Smooth muscle cell (in vitro differentiated cells): ENCODE measurements at regions not wholly inside any gene's neighbourhood (a gene's known extent, or its start where the extent isn't known, plus 50 kb on each side); places are given as distances from the start of the nearest gene placed in this dataset.
A peak's percentile ranks its signal among the peaks of the same experiment; 100 is the strongest.

Source experiments
- DNase-seq: peaks from one replicate; lab custom pipeline; 2025; ENCODE audit not compliant: unreplicated experiment; lab: John Stamatoyannopoulos, UW
- H2AFZ ChIP-seq: fragments of 200-600 bp; sonication (generic); 2 replicates; pipeline ENCODE4 v1.6.0; 2016; ENCODE audit warnings: antibody characterized with exemption, low read depth, mild to moderate bottlenecking
- H3F3A ChIP-seq: fragments of 200-600 bp; sonication (generic); 2 replicates; pipeline ENCODE4 v1.6.0; 2017; ENCODE audit warnings: antibody characterized with exemption, low read depth
- H3K27ac ChIP-seq: fragments of 200-600 bp; sonication (generic); 2 replicates; pipeline ENCODE4 v1.5.1; 2016; ENCODE audit warnings: low read depth, mild to moderate bottlenecking
- H3K27me3 ChIP-seq: fragments of 200-600 bp; sonication (generic); 2 replicates; pipeline ENCODE4 v1.6.1; 2016; ENCODE audit warnings: low read depth, mild to moderate bottlenecking
- H3K36me3 ChIP-seq: fragments of 200-600 bp; sonication (generic); 2 replicates; pipeline ENCODE4 v1.5.1; 2016; ENCODE audit warnings: low read depth
- H3K4me1 ChIP-seq: fragments of 200-600 bp; sonication (generic); 2 replicates; pipeline ENCODE4 v1.5.1; 2016; ENCODE audit warnings: low read depth
- H3K4me2 ChIP-seq: fragments of 200-600 bp; sonication (generic); 2 replicates; pipeline ENCODE4 v1.6.0; 2016; ENCODE audit warnings: mild to moderate bottlenecking
- H3K4me3 ChIP-seq: fragments of 200-600 bp; sonication (generic); 2 replicates; pipeline ENCODE4 v1.5.1; 2016; ENCODE audit warnings: mild to moderate bottlenecking
- H3K79me2 ChIP-seq: fragments of 200-600 bp; sonication (generic); 2 replicates; pipeline ENCODE4 v1.6.0; 2016; ENCODE audit warnings: low read depth, mild to moderate bottlenecking
- H3K9ac ChIP-seq: fragments of 200-600 bp; sonication (generic); 2 replicates; pipeline ENCODE4 v1.6.0; 2016; ENCODE audit warnings: low read depth
- H3K9me3 ChIP-seq: fragments of 200-600 bp; sonication (generic); replicated peaks from 2 replicates; pipeline ENCODE4 v1.5.1; 2016; ENCODE audit warnings: low read depth
- H4K20me1 ChIP-seq: fragments of 200-600 bp; sonication (generic); 2 replicates; pipeline ENCODE4 v1.6.0; 2016; ENCODE audit warnings: low read depth
- WGBS: methylation state at CpG from one replicate; pipeline ENCODE4 v1.1.7; 2016; ENCODE audit warnings: low lambda C conversion rate; 5-methylcytosine and 5-hydroxymethylcytosine counted together
- TF ChIP-seq, protein P1 (sequence below): fragments of 200-600 bp; sonication (generic); IDR thresholded peaks from 2 replicates; pipeline ENCODE4 v1.5.1; 2017; ENCODE audit warnings: borderline replicate concordance, mild to moderate bottlenecking, antibody characterized with exemption; ENCODE audit not compliant: insufficient read depth, poor library complexity, severe bottlenecking

DNA sequence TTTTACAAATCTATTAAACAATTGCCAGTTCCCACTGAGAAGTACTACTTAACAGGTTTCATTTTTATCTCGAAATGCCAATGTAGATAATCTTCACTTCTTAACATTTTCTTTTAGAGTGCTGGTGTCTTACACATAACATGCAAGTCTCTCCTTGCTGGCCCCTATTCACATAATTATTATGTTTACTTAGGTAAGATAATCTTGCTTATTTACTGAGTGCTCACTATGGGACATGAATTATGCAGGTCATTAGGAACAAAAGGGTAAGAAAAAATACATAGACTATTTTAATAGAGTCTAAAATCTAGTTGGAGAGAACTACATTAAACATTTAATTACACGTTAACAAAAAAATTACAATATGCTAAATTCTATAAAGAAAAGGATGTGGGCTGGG is 328.4 kb downstream of the PRR16 start:
- no peaks in the 10 kb centered on the region for H3K9me3 ChIP-seq
- H3F3A ChIP-seq: no peaks in the 10 kb centered on the region
- H3K4me2 ChIP-seq: no peak overlapping the region
- no peak overlapping the region for H3K9ac ChIP-seq
- H2AFZ ChIP-seq: no peak overlapping the region
- H3K79me2 ChIP-seq: no peaks in the 10 kb centered on the region
- H4K20me1 ChIP-seq: no peaks in the 10 kb centered on the region
- H3K4me3 ChIP-seq: no peak overlapping the region
- WGBS: 91% methylated on average over 2 of the region's 2 CpGs
- H3K36me3 ChIP-seq: no peaks in the 10 kb centered on the region
- DNase-seq: no peak
- TF ChIP-seq, protein P1, sequence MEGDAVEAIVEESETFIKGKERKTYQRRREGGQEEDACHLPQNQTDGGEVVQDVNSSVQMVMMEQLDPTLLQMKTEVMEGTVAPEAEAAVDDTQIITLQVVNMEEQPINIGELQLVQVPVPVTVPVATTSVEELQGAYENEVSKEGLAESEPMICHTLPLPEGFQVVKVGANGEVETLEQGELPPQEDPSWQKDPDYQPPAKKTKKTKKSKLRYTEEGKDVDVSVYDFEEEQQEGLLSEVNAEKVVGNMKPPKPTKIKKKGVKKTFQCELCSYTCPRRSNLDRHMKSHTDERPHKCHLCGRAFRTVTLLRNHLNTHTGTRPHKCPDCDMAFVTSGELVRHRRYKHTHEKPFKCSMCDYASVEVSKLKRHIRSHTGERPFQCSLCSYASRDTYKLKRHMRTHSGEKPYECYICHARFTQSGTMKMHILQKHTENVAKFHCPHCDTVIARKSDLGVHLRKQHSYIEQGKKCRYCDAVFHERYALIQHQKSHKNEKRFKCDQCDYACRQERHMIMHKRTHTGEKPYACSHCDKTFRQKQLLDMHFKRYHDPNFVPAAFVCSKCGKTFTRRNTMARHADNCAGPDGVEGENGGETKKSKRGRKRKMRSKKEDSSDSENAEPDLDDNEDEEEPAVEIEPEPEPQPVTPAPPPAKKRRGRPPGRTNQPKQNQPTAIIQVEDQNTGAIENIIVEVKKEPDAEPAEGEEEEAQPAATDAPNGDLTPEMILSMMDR: no peak
- no peak overlapping the region for H3K27ac ChIP-seq
- H3K4me1 ChIP-seq: no peaks in the 10 kb centered on the region
- no peaks in the 10 kb centered on the region for H3K27me3 ChIP-seq

DNA sequence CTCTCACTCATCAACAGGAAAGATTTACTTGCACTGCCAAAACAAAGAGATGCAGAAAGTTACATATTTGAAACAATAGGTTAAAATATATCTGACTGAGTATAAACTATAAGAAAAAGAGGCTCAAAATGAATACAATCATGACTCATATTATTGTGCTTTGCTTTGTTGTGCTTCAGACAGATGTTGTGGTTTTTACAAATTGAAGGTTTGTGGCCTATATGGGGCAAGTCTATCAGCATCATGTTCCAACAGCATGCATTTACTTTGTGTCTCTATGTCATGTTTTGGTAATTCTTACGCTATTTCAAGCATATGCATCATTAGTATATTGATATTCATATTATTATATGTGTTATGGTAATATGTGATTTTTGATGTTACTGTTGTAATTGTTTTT is 330.0 kb downstream of the PRR16 start:
- no peak overlapping the region for H2AFZ ChIP-seq
- no peaks in the 10 kb centered on the region for H4K20me1 ChIP-seq
- WGBS: 93% methylated on average over 1 of the region's 1 CpG
- no peak overlapping the region for H3K4me3 ChIP-seq
- H3K4me2 ChIP-seq: no peak overlapping the region
- H3K27ac ChIP-seq: no peak overlapping the region
- TF ChIP-seq, protein P1: no peak
- H3K4me1 ChIP-seq: no peaks in the 10 kb centered on the region
- H3K9me3 ChIP-seq: no peaks in the 10 kb centered on the region
- no peaks in the 10 kb centered on the region for H3F3A ChIP-seq
- H3K27me3 ChIP-seq: no peaks in the 10 kb centered on the region
- H3K9ac ChIP-seq: no peak overlapping the region
- H3K79me2 ChIP-seq: no peaks in the 10 kb centered on the region
- DNase-seq: no peak
- H3K36me3 ChIP-seq: no peaks in the 10 kb centered on the region

DNA sequence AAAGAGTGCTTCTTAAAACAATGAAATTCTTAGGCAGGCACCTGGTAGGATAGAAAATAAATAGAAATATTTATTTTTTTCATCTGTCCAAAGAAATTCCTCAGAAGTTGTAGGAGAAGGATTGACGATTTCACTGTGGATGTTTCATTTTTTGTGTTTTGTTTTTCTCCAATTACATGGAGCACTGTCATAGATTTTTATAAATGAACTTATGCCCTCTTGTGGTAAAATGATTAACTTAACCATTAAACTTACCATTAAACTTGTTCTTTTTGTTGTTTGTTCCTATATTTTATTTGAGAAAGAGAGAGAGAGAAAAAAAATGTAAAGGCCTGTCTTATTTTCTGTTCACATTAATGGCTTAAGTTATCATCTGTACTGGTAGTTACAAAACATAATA is 339.2 kb downstream of the PRR16 start:
- Histone ChIP-seq H3K4me3 (peak overlapping the region; percentile 31), H4K20me1 (no peaks in the 10 kb centered on the region), H3K27me3 (no peaks in the 10 kb centered on the region), H3K27ac (no peak overlapping the region), H3K4me1 (no peaks in the 10 kb centered on the region), H3K9me3 (no peaks in the 10 kb centered on the region), H3K36me3 (no peaks in the 10 kb centered on the region), H3F3A (no peaks in the 10 kb centered on the region), H3K4me2 (peak overlapping the region; percentile 71), H3K79me2 (no peaks in the 10 kb centered on the region), H3K9ac (no peak overlapping the region), H2AFZ (peak overlapping the region; percentile 34)
- 26% methylated on average over 1 of the region's 1 CpG for WGBS
- no peak for DNase-seq
- TF ChIP-seq, protein P1: peak; percentile 50

DNA sequence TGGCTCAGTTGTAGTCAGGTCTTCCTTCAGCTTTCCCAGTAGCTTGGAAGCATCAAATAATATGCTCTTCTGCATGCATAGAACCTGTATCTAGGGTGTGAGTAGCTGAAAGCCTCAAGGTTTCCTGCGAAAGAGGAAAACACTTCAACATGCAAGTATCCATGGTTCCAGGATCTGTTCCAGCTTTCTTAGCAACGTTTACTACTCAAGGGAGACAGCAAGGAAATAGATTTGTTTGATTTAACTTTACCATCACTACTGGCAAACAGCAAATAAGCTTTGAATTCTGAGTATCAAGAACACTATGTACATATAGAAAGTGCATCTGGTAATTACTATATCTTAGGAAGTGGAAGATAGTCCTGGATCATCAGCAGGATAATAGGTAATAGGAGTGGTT is 341.0 kb downstream of the PRR16 start:
- TF ChIP-seq, protein P1: no peak
- Histone ChIP-seq H3K36me3 (no peaks in the 10 kb centered on the region), H3F3A (no peaks in the 10 kb centered on the region), H3K4me2 (no peak overlapping the region), H3K9ac (no peak overlapping the region), H3K27me3 (no peaks in the 10 kb centered on the region), H3K4me1 (no peaks in the 10 kb centered on the region), H3K79me2 (no peaks in the 10 kb centered on the region), H4K20me1 (no peaks in the 10 kb centered on the region), H3K9me3 (no peaks in the 10 kb centered on the region), H3K4me3 (no peak overlapping the region), H3K27ac (no peak overlapping the region), H2AFZ (no peak overlapping the region)
- WGBS: 82% methylated on average over 2 of the region's 2 CpGs
- no peak for DNase-seq
